SK-N-SH (cell line): ENCODE measurements at regions not wholly inside any gene's neighbourhood (a gene's known extent, or its start where the extent isn't known, plus 50 kb on each side); places are given as distances from the start of the nearest gene placed in this dataset.

Experiments
- CTCF ChIA-PET: fragments of 300-600, 350-600 bp; formaldehyde crosslinking; extraction: SDS; loops from one replicate; lab custom pipeline; 2021; lab: Yijun Ruan, JAX
- POLR2A ChIA-PET: fragments of 350-600 bp; sonication (Branson Sonifier 250); formaldehyde crosslinking; extraction: SDS; loops from one replicate; lab custom pipeline; 2020; ENCODE audit warnings: antibody characterized with exemption, inconsistent platforms; lab: Yijun Ruan, JAX
- DNase-seq: peaks from one replicate; pipeline ENCODE4 v3.0.0; 2012
- H2AFZ ChIP-seq: fragments of 200-600 bp; sonication (generic); 2 replicates; pipeline ENCODE4 v1.8.1; 2016; ENCODE audit warnings: antibody characterized with exemption, mild to moderate bottlenecking, low read depth
- H3F3A ChIP-seq: fragments of 200-600 bp; sonication (generic); replicated peaks from 2 replicates; pipeline ENCODE3; 2016; ENCODE audit warnings: antibody characterized with exemption, mild to moderate bottlenecking; ENCODE audit not compliant: insufficient read depth
- H3K27ac ChIP-seq, 2 experiments: fragments of 200-500 bp in 1 of 2; fragments of 200-600 bp in 1 of 2; sonication (Bioruptor generic) in 1 of 2; sonication (generic), shearing (Covaris generic) in 1 of 2; 2 replicates each; pipeline versions ENCODE4 v1.5.1 to v1.6.1; 2014 to 2016; ENCODE audit warnings: low read depth in 2 of 2, inconsistent platforms in 1 of 2, low read length in 1 of 2, mild to moderate bottlenecking in 1 of 2, mixed read lengths in 1 of 2
- H3K27me3 ChIP-seq: fragments of 200-600 bp; sonication (generic), shearing (Covaris generic); 2 replicates; pipeline ENCODE4 v1.6.1; 2016; ENCODE audit warnings: mixed run types; ENCODE audit not compliant: insufficient read depth
- H3K36me3 ChIP-seq, 2 experiments: fragments of 200-500 bp in 1 of 2; fragments of 200-600 bp in 1 of 2; sonication (Bioruptor generic) in 1 of 2; sonication (generic) in 1 of 2; replicated peaks in 1 of 2; 2 replicates each; pipeline versions ENCODE3 to v1.5.1; 2014 to 2016; ENCODE audit warnings: low read length in 1 of 2, mild to moderate bottlenecking in 1 of 2; ENCODE audit not compliant: insufficient read depth in 2 of 2, control insufficient read depth in 1 of 2
- H3K4me1 ChIP-seq, 2 experiments: fragments of 200-500 bp in 1 of 2; fragments of 200-600 bp in 1 of 2; sonication (Bioruptor generic) in 1 of 2; sonication (generic), shearing (Covaris generic) in 1 of 2; 2 replicates each; pipeline versions ENCODE4 v1.5.1 to v1.6.1; 2014 to 2016; ENCODE audit warnings: low read depth in 1 of 2, low read length in 1 of 2, mixed run types in 1 of 2; ENCODE audit not compliant: insufficient read depth in 2 of 2, control insufficient read depth in 1 of 2
- H3K4me2 ChIP-seq: fragments of 200-600 bp; sonication (generic), shearing (Covaris generic); 2 replicates; pipeline ENCODE4 v1.6.1; 2017; ENCODE audit warnings: mixed run types
- H3K4me3 ChIP-seq, 2 experiments: fragments of 200-500 bp in 1 of 2; fragments of 200-600 bp in 1 of 2; sonication (Bioruptor generic) in 1 of 2; sonication (generic), shearing (Covaris generic) in 1 of 2; 2 replicates each; pipeline versions ENCODE4 v1.5.1 to v1.8.1; 2014 to 2016; ENCODE audit warnings: low read depth in 2 of 2, inconsistent platforms in 1 of 2, low read length in 1 of 2, mild to moderate bottlenecking in 1 of 2, mixed read lengths in 1 of 2, moderate library complexity in 1 of 2
- H3K79me2 ChIP-seq: fragments of 200-600 bp; sonication (generic); 2 replicates; pipeline ENCODE4 v1.8.1; 2017; ENCODE audit warnings: mild to moderate bottlenecking; ENCODE audit not compliant: insufficient read depth
- H3K9ac ChIP-seq: fragments of 200-600 bp; sonication (generic); 2 replicates; pipeline ENCODE4 v1.6.1; 2017; ENCODE audit warnings: mixed run types
- H3K9me2 ChIP-seq: fragments of 200-600 bp; sonication (generic); 2 replicates; pipeline ENCODE4 v1.6.1; 2017; ENCODE audit warnings: mixed run types
- H3K9me3 ChIP-seq: fragments of 200-600 bp; sonication (generic); 2 replicates; pipeline ENCODE4 v1.6.1; 2017; ENCODE audit warnings: mixed run types, mild to moderate bottlenecking, moderate library complexity
- H4K20me1 ChIP-seq: fragments of 200-600 bp; sonication (generic); 2 replicates; pipeline ENCODE4 v1.6.1; 2017; ENCODE audit warnings: mild to moderate bottlenecking, mixed run types; ENCODE audit not compliant: insufficient read depth
- FOSL2 ChIP-seq: IDR thresholded peaks from 2 replicates; pipeline ENCODE4 v1.4.0; 2012; ENCODE audit warnings: low read depth, mild to moderate bottlenecking, moderate library complexity, borderline replicate concordance
- GABPA ChIP-seq: IDR thresholded peaks from 2 replicates; pipeline ENCODE4 v1.4.0; 2012; ENCODE audit warnings: low read depth, mild to moderate bottlenecking
- GATA2 ChIP-seq: sonication (generic); formaldehyde crosslinking; IDR thresholded peaks from 2 replicates; pipeline ENCODE4 v1.5.0; 2020; ENCODE audit warnings: mild to moderate bottlenecking, missing genetic modification reagents
- PBX3 ChIP-seq: IDR thresholded peaks from 2 replicates; pipeline ENCODE4; 2012
- RAD21 ChIP-seq: IDR thresholded peaks from 2 replicates; pipeline ENCODE4 v1.6.1; 2012; ENCODE audit warnings: mild to moderate bottlenecking, low read length
- REST ChIP-seq: IDR thresholded peaks from 2 replicates; pipeline ENCODE4 v1.6.1; 2012; ENCODE audit warnings: mild to moderate bottlenecking, low read depth, low read length, moderate library complexity
- RFX5 ChIP-seq: IDR thresholded peaks from 2 replicates; pipeline ENCODE4 v1.6.1; 2012; ENCODE audit warnings: mild to moderate bottlenecking, improper control_type of control experiment, low read length
- ZBTB33 ChIP-seq: IDR thresholded peaks from 2 replicates; pipeline ENCODE4 v1.4.0; 2012; ENCODE audit warnings: low read depth, borderline replicate concordance
- WGBS: methylation state at CpG from one replicate; pipeline ENCODE4 v1.1.6; 2017; ENCODE audit warnings: low lambda C conversion rate; 5-methylcytosine and 5-hydroxymethylcytosine counted together

- Histone ChIP-seq H2AFZ (no peak overlapping the region), H3K9me2 (no peaks in the 10 kb centered on the region), H3K9me3 (no peaks in the 10 kb centered on the region), H3K9ac (no peak overlapping the region), H3K27ac (no peak overlapping the region), H3K4me2 (no peak overlapping the region), H3K4me3 (no peak overlapping the region), H4K20me1 (no peaks in the 10 kb centered on the region), H3K4me1 (peaks cover 0 to 13% of the 10 kb centered on the region in 2 experiments; a peak in 2 of 4 replicates), H3F3A (no peaks in the 10 kb centered on the region), H3K79me2 (no peaks in the 10 kb centered on the region), H3K36me3 (no peaks in the 10 kb centered on the region), H3K27me3 (no peaks in the 10 kb centered on the region)
- WGBS: 65% methylated on average over 4 of the region's 4 CpGs
- ChIA-PET CTCF (no interaction called here), POLR2A (no interaction called here)
- DNase-seq: no peak
- TF ChIP-seq REST (no peak), GATA2 (CRISPR knock-in tag) (no peak), RFX5 (no peak), ZBTB33 (no peak), PBX3 (no peak), FOSL2 (no peak), RAD21 (no peak), GABPA (no peak)
These were observed 258.4 kb downstream of the MEIS1 start for GRCh38 chr2:66693076-66693965.
